Upper lobe of left lung (tissue), 6 donors: ENCODE measurements at regions not wholly inside any gene's neighbourhood (a gene's known extent, or its start where the extent isn't known, plus 50 kb on each side); places are given as distances from the start of the nearest gene placed in this dataset.

ENCODE experiments used
- ATAC-seq, 2 donors: fragments of 200-7000 bp; cut with Tn5 transposase; one replicate each; pipeline ENCODE4 v1.9.1; 2022; ENCODE audit warnings: mild to moderate bottlenecking in 2 of 2, moderate library complexity in 2 of 2; ENCODE audit not compliant: low FRiP score in 2 of 2
- DNase-seq, 2 donors: peaks; one replicate each; pipeline ENCODE4 v3.0.0-alpha.2; 2019 to 2020
- H3K27ac ChIP-seq, 4 donors: fragments of 200-600 bp; sonication (generic); one replicate each; pipeline ENCODE4 v1.5.1; 2016 to 2019
- H3K27me3 ChIP-seq, 4 donors: fragments of 200-600 bp; sonication (generic); one replicate each; pipeline ENCODE4 v1.5.1; 2017 to 2019
- H3K36me3 ChIP-seq, 4 donors: fragments of 200-600 bp; sonication (generic); one replicate each; pipeline ENCODE4 v1.5.1; 2016 to 2019
- H3K4me1 ChIP-seq, 4 donors: fragments of 200-600 bp; sonication (generic); one replicate each; pipeline ENCODE4 v1.5.1; 2018 to 2019
- H3K4me3 ChIP-seq, 4 donors: fragments of 200-600 bp; sonication (generic); one replicate each; pipeline ENCODE4 v1.5.1; 2017 to 2019; ENCODE audit warnings: mild to moderate bottlenecking in 2 of 4, moderate library complexity in 1 of 4
- H3K9me3 ChIP-seq, 4 donors: fragments of 200-600 bp; sonication (generic); one replicate each; pipeline ENCODE4 v1.5.1; 2018 to 2019
- CTCF ChIP-seq, 6 experiments: fragments of 450-650 bp in 4 of 6; fragments of 200-600 bp in 2 of 6; sonication (generic) in 2 of 6; IDR thresholded peaks; one replicate each; pipeline ENCODE4 v1.5.1; 2016 to 2019; ENCODE audit warnings: antibody characterized with exemption in 6 of 6
- EP300 ChIP-seq, 4 donors: sonication (generic); formaldehyde crosslinking; IDR thresholded peaks; one replicate each; pipeline ENCODE4 v1.5.1; 2017; ENCODE audit warnings: antibody characterized with exemption in 4 of 4, control low read depth in 2 of 4
- POLR2A ChIP-seq, 4 donors: fragments of 450-650 bp; IDR thresholded peaks; one replicate each; pipeline ENCODE4 v1.5.1; 2016 to 2017; ENCODE audit warnings: antibody characterized with exemption in 4 of 4, mild to moderate bottlenecking in 2 of 4
- POLR2AphosphoS5 ChIP-seq, 2 donors: sonication (generic); formaldehyde crosslinking; IDR thresholded peaks; one replicate each; pipeline ENCODE4 v1.5.1; 2017; ENCODE audit warnings: antibody characterized with exemption in 2 of 2
- WGBS, 2 donors: methylation state at CpG; one replicate each; pipeline ENCODE4 v1.1.5; 2017 to 2018; 5-methylcytosine and 5-hydroxymethylcytosine counted together
- donor health status: DM: no; HTN: no; CAD: no; lungs with moderate emphysema.
- donor health status: DM: no; HTN: yes; CAD: no; lungs with severe emphysema.

GRCh38 chr2:33785201-33786106 is 186.4 kb upstream of the FAM98A start:
- no peak for DNase-seq
- peak in 1 of 2 donors; percentile 46 for ATAC-seq
- no peak overlapping the region for H3K27ac ChIP-seq
- H3K4me3 ChIP-seq = no peak overlapping the region
- no peaks in the 10 kb centered on the region for H3K27me3 ChIP-seq
- no peaks in the 10 kb centered on the region for H3K9me3 ChIP-seq
- no peaks in the 10 kb centered on the region for H3K36me3 ChIP-seq
- H3K4me1 ChIP-seq = no peaks in the 10 kb centered on the region
- 73 to 80% methylated on average over 4 of the region's 4 CpGs for WGBS, 2 donors
- TF ChIP-seq EP300 (IDR thresholded peaks at IDR 0.05) = no peak
- TF ChIP-seq POLR2AphosphoS5 (IDR thresholded peaks at IDR 0.05) = no peak
- no peak for TF ChIP-seq POLR2A (IDR thresholded peaks at IDR 0.05)
- TF ChIP-seq CTCF (IDR thresholded peaks at IDR 0.05) = no peak

GRCh38 chr2:33784488-33784887 is 185.4 kb upstream of the FAM98A start:
- Histone ChIP-seq H3K4me3 (no peak overlapping the region), H3K27ac (no peak overlapping the region), H3K9me3 (no peaks in the 10 kb centered on the region), H3K36me3 (no peaks in the 10 kb centered on the region), H3K27me3 (no peaks in the 10 kb centered on the region), H3K4me1 (no peaks in the 10 kb centered on the region)
- no peak for DNase-seq
- 83 to 89% methylated on average over 2 of the region's 2 CpGs for WGBS, 2 donors
- ATAC-seq = no peak
- TF ChIP-seq EP300 (IDR thresholded peaks at IDR 0.05) = no peak
- no peak for TF ChIP-seq POLR2A (IDR thresholded peaks at IDR 0.05)
- no peak for TF ChIP-seq POLR2AphosphoS5 (IDR thresholded peaks at IDR 0.05)
- no peak for TF ChIP-seq CTCF (IDR thresholded peaks at IDR 0.05)

GRCh38 chr2:33782395-33783230 is 183.5 kb upstream of the FAM98A start:
- no peak for TF ChIP-seq POLR2A (IDR thresholded peaks at IDR 0.05)
- no peak for TF ChIP-seq EP300 (IDR thresholded peaks at IDR 0.05)
- no peak for TF ChIP-seq CTCF (IDR thresholded peaks at IDR 0.05)
- no peak for TF ChIP-seq POLR2AphosphoS5 (IDR thresholded peaks at IDR 0.05)
- no peaks in the 10 kb centered on the region for H3K4me1 ChIP-seq
- no peak overlapping the region for H3K4me3 ChIP-seq
- no peaks in the 10 kb centered on the region for H3K9me3 ChIP-seq
- ATAC-seq = no peak
- 78% methylated on average over 8 of the region's 8 CpGs for WGBS, 2 donors
- no peaks in the 10 kb centered on the region for H3K36me3 ChIP-seq
- H3K27ac ChIP-seq = no peak overlapping the region
- H3K27me3 ChIP-seq = no peaks in the 10 kb centered on the region
- no peak for DNase-seq

GRCh38 chr2:33777786-33778185 is 178.7 kb upstream of the FAM98A start:
- H3K9me3 ChIP-seq = no peaks in the 10 kb centered on the region
- TF ChIP-seq POLR2AphosphoS5 (IDR thresholded peaks at IDR 0.05) (no peak), EP300 (IDR thresholded peaks at IDR 0.05) (no peak), CTCF (IDR thresholded peaks at IDR 0.05) (no peak), POLR2A (IDR thresholded peaks at IDR 0.05) (no peak)
- H3K4me1 ChIP-seq = no peaks in the 10 kb centered on the region
- no peaks in the 10 kb centered on the region for H3K27me3 ChIP-seq
- H3K27ac ChIP-seq = no peak overlapping the region
- 82 to 83% methylated on average over 3 of the region's 3 CpGs for WGBS, 2 donors
- DNase-seq (no peak), ATAC-seq (no peak)
- no peak overlapping the region for H3K4me3 ChIP-seq
- H3K36me3 ChIP-seq = no peaks in the 10 kb centered on the region
